Ascending aorta (tissue), 2 donors: ENCODE measurements at regions not wholly inside any gene's neighbourhood (a gene's known extent, or its start where the extent isn't known, plus 50 kb on each side); places are given as distances from the start of the nearest gene placed in this dataset.

Experiments
- DNase-seq, 2 donors: peaks; one replicate each; pipeline ENCODE4 v3.0.0-alpha.2; 2019; ENCODE audit warnings: low spot score in 2 of 2
- H3K27ac ChIP-seq, 2 donors: fragments of 200-600 bp; sonication (generic); one replicate each; pipeline ENCODE4 v1.5.1; 2016 to 2017; ENCODE audit warnings: mild to moderate bottlenecking in 1 of 2
- H3K27me3 ChIP-seq: fragments of 200-600 bp; sonication (generic); one replicate; pipeline ENCODE4 v1.5.1; 2017
- H3K36me3 ChIP-seq, 2 donors: fragments of 200-600 bp; sonication (generic); one replicate each; pipeline ENCODE4 v1.5.1; 2016
- H3K4me1 ChIP-seq, 2 donors: fragments of 200-600 bp; sonication (generic); one replicate each; pipeline ENCODE4 v1.5.1; 2016 to 2017; ENCODE audit warnings: mild to moderate bottlenecking in 1 of 2
- H3K4me3 ChIP-seq, 2 donors: fragments of 200-600 bp; sonication (generic); one replicate each; pipeline ENCODE4 v1.5.1; 2016 to 2017; ENCODE audit warnings: mild to moderate bottlenecking in 1 of 2
- H3K9me3 ChIP-seq, 2 donors: fragments of 200-600 bp; sonication (generic); one replicate each; pipeline ENCODE4 v1.5.1; 2016
- CTCF ChIP-seq, 3 experiments: fragments of 200-600 bp in 2 of 3; fragments of 450-650 bp in 1 of 3; sonication (generic) in 2 of 3; IDR thresholded peaks; one replicate each; pipeline ENCODE4 v1.5.1; 2016 to 2019; ENCODE audit warnings: antibody characterized with exemption in 3 of 3, mild to moderate bottlenecking in 1 of 3, moderate library complexity in 1 of 3
- intact Hi-C: fragments of 100-400 bp; cut with DNase I; formaldehyde crosslinking; loops from one replicate; pipeline ENCODE4 v1.15.1; 2023

- Histone ChIP-seq H3K36me3 (no peaks in the 10 kb centered on the region), H3K27me3 (no peaks in the 10 kb centered on the region), H3K9me3 (no peaks in the 10 kb centered on the region), H3K4me1 (no peaks in the 10 kb centered on the region), H3K4me3 (no peak overlapping the region), H3K27ac (no peak overlapping the region)
- TF ChIP-seq CTCF (IDR thresholded peaks at IDR 0.05): no peak
- no peak for DNase-seq
- intact Hi-C loops: no loop called here
These were observed 308.4 kb upstream of the CDIN1 start for GRCh38 chr15:36271048-36271447.

GRCh38 chr15:36275656-36276055 is 303.8 kb upstream of the CDIN1 start:
- H3K9me3 ChIP-seq: peaks cover 7 to 13% of the 10 kb centered on the region in 2 donors
- H3K4me1 ChIP-seq: no peaks in the 10 kb centered on the region
- no peaks in the 10 kb centered on the region for H3K27me3 ChIP-seq
- TF ChIP-seq CTCF (IDR thresholded peaks at IDR 0.05): no peak
- no peak for DNase-seq
- intact Hi-C loops: no loop called here
- H3K27ac ChIP-seq: no peak overlapping the region
- H3K4me3 ChIP-seq: no peak overlapping the region
- no peaks in the 10 kb centered on the region for H3K36me3 ChIP-seq

GRCh38 chr15:36278219-36278618 is 301.2 kb upstream of the CDIN1 start:
- DNase-seq: no peak
- H3K9me3 ChIP-seq: peaks cover 7 to 13% of the 10 kb centered on the region in 2 donors
- no peak overlapping the region for H3K4me3 ChIP-seq
- H3K27me3 ChIP-seq: no peaks in the 10 kb centered on the region
- H3K27ac ChIP-seq: no peak overlapping the region
- H3K36me3 ChIP-seq: no peaks in the 10 kb centered on the region
- intact Hi-C loops: no loop called here
- no peaks in the 10 kb centered on the region for H3K4me1 ChIP-seq
- TF ChIP-seq CTCF (IDR thresholded peaks at IDR 0.05): no peak

- Histone ChIP-seq H3K36me3 (no peaks in the 10 kb centered on the region), H3K9me3 (peaks cover 0 to 7% of the 10 kb centered on the region in 2 donors), H3K4me3 (no peak overlapping the region), H3K27ac (no peak overlapping the region), H3K4me1 (no peaks in the 10 kb centered on the region), H3K27me3 (no peaks in the 10 kb centered on the region)
- no peak for TF ChIP-seq CTCF (IDR thresholded peaks at IDR 0.05)
- intact Hi-C loops: no loop called here
- DNase-seq: no peak
These were observed 296.6 kb upstream of the CDIN1 start for GRCh38 chr15:36282821-36283220.

GRCh38 chr15:36284911-36285310 is 294.5 kb upstream of the CDIN1 start:
- H3K27ac ChIP-seq: no peak overlapping the region
- no peak for TF ChIP-seq CTCF (IDR thresholded peaks at IDR 0.05)
- H3K27me3 ChIP-seq: no peaks in the 10 kb centered on the region
- H3K9me3 ChIP-seq: peaks cover 0 to 7% of the 10 kb centered on the region in 2 donors
- no peaks in the 10 kb centered on the region for H3K36me3 ChIP-seq
- H3K4me3 ChIP-seq: no peak overlapping the region
- no peaks in the 10 kb centered on the region for H3K4me1 ChIP-seq
- intact Hi-C loops: no loop called here
- no peak for DNase-seq

- Histone ChIP-seq H3K4me3 (no peak overlapping the region), H3K4me1 (no peaks in the 10 kb centered on the region), H3K27ac (no peak overlapping the region), H3K36me3 (no peaks in the 10 kb centered on the region), H3K9me3 (no peaks in the 10 kb centered on the region), H3K27me3 (no peaks in the 10 kb centered on the region)
- intact Hi-C loops: loop anchor here (10.0 kb wide), 1 partner anchor 103 kb away; no protein-coding TSS in a partner anchor
- TF ChIP-seq CTCF (IDR thresholded peaks at IDR 0.05): no peak
- DNase-seq: no peak
These were observed 287.9 kb upstream of the CDIN1 start for GRCh38 chr15:36291501-36291900.
